Epithelial cell of proximal tubule (primary cell): ENCODE measurements at regions not wholly inside any gene's neighbourhood (a gene's known extent, or its start where the extent isn't known, plus 50 kb on each side); places are given as distances from the start of the nearest gene placed in this dataset.

Source experiments
- DNase-seq: peaks from one replicate; pipeline ENCODE4 v3.0.0-alpha.2; 2011; ENCODE audit warnings: low read depth
- H3K4me3 ChIP-seq: 2 replicates; pipeline ENCODE4 v1.5.1; 2011; ENCODE audit warnings: low read depth, mild to moderate bottlenecking, low read length
- CTCF ChIP-seq: conservative IDR thresholded peaks from 2 replicates; pipeline ENCODE4 v1.5.1; 2012; ENCODE audit warnings: low read depth, mild to moderate bottlenecking, low read length

GRCh38 chr10:118805146-118805545 lies 50.4 kb upstream of the CACUL1 start:
- no peak for DNase-seq
- no peak overlapping the region for H3K4me3 ChIP-seq
- TF ChIP-seq CTCF: no peak

GRCh38 chr10:118807512-118808305 lies 52.9 kb upstream of the CACUL1 start:
- H3K4me3 ChIP-seq: no peak overlapping the region
- no peak for TF ChIP-seq CTCF
- no peak for DNase-seq

GRCh38 chr10:118808601-118809356 lies 54.0 kb upstream of the CACUL1 start:
- TF ChIP-seq CTCF: no peak
- no peak overlapping the region for H3K4me3 ChIP-seq
- no peak for DNase-seq

- no peak overlapping the region for H3K4me3 ChIP-seq
- no peak for TF ChIP-seq CTCF
These were observed 54.8 kb upstream of the CACUL1 start for GRCh38 chr10:118809357-118810220.

GRCh38 chr10:118810796-118811505 lies 56.2 kb upstream of the CACUL1 start:
- no peak for TF ChIP-seq CTCF
- no peak for DNase-seq
- H3K4me3 ChIP-seq: no peak overlapping the region

More at GRCh38 chr10:118809357-118810220, 54.8 kb upstream of the CACUL1 start:
- no peak for DNase-seq

- no peak for DNase-seq
- H3K4me3 ChIP-seq: no peak overlapping the region
- no peak for TF ChIP-seq CTCF
These were observed 57.1 kb upstream of the CACUL1 start for GRCh38 chr10:118811675-118812392.
